DMS53 treated with DMSO at 0.1 percent for 48 hours (cell line): ENCODE measurements at regions not wholly inside any gene's neighbourhood (a gene's known extent, or its start where the extent isn't known, plus 50 kb on each side); places are given as distances from the start of the nearest gene placed in this dataset.

ENCODE experiments used
- DNase-seq: peaks from one replicate; lab custom pipeline; 2025; ENCODE audit not compliant: unreplicated experiment; lab: John Stamatoyannopoulos, UW

GRCh38 chr17:68182940-68183551 lies 64.8 kb upstream of the AMZ2 start:
- DNase-seq, result no peak

GRCh38 chr17:68184141-68184571 lies 63.7 kb upstream of the AMZ2 start:
- DNase-seq, result no peak

GRCh38 chr17:68184816-68185436 lies 62.9 kb upstream of the AMZ2 start:
- no peak for DNase-seq

- no peak for DNase-seq
Observed at GRCh38 chr17:68185820-68186219, 62.0 kb upstream of the AMZ2 start.

GRCh38 chr17:68190495-68190894 lies 57.3 kb upstream of the AMZ2 start:
- no peak for DNase-seq

GRCh38 chr17:68195667-68196393 lies 52.0 kb upstream of the AMZ2 start:
- DNase-seq, result no peak

GRCh38 chr17:68196394-68197090 lies 51.3 kb upstream of the AMZ2 start:
- DNase-seq, result no peak

- DNase-seq, result peak; percentile 22
Observed at GRCh38 chr17:68197091-68197996, 50.5 kb upstream of the AMZ2 start.

- peak; percentile 49 for DNase-seq
Observed at GRCh38 chr17:68197997-68198930, 49.6 kb upstream of the AMZ2 start.
